Adrenal gland (tissue), 9 donors: ENCODE measurements at regions not wholly inside any gene's neighbourhood (a gene's known extent, or its start where the extent isn't known, plus 50 kb on each side); places are given as distances from the start of the nearest gene placed in this dataset.

ENCODE experiments used
- DNase-seq, 7 donors: peaks; one replicate each; pipeline ENCODE4 v3.0.0-alpha.2; 2019 to 2020
- H3K27ac ChIP-seq, 5 donors: fragments of 200-600 bp; sonication (generic) in 4 of 5; 1 replicate in 3 of 5; 2 replicates in 2 of 5; pipeline versions ENCODE4 v1.5.1 to v1.8.0; 2016 to 2020; ENCODE audit warnings: mild to moderate bottlenecking in 1 of 5
- H3K27me3 ChIP-seq: fragments of 200-600 bp; 2 replicates; pipeline ENCODE4 v1.8.0; 2021
- H3K36me3 ChIP-seq, 2 donors: fragments of 200-600 bp; replicated peaks in 1 of 2; 1 replicate in 1 of 2; 2 replicates in 1 of 2; pipeline versions ENCODE4 v1.5.1 to v1.8.0; 2018 to 2022
- H3K4me1 ChIP-seq, 2 donors: fragments of 200-600 bp; replicated peaks in 1 of 2; 1 replicate in 1 of 2; 2 replicates in 1 of 2; pipeline versions ENCODE4 v1.5.1 to v1.8.0; 2018 to 2021
- H3K4me3 ChIP-seq, 4 donors: fragments of 200-600 bp; sonication (generic) in 3 of 4; one replicate each; pipeline ENCODE4 v1.5.1; 2016 to 2018
- H3K9me3 ChIP-seq, 3 donors: fragments of 200-600 bp; sonication (generic) in 1 of 3; replicated peaks in 1 of 3; 1 replicate in 2 of 3; 2 replicates in 1 of 3; pipeline versions ENCODE4 v1.5.1 to v1.8.0; 2016 to 2021
- CTCF ChIP-seq, 6 experiments: fragments of 450-650 bp in 4 of 6; fragments of 200-600 bp in 2 of 6; sonication (generic) in 1 of 6; IDR thresholded peaks; 1 replicate in 5 of 6; 2 replicates in 1 of 6; pipeline versions ENCODE4 v1.5.1 to v1.8.0; 2016 to 2021; ENCODE audit warnings: antibody characterized with exemption in 6 of 6, mild to moderate bottlenecking in 2 of 6, moderate library complexity in 1 of 6
- POLR2A ChIP-seq, 2 donors: fragments of 450-650 bp; IDR thresholded peaks; one replicate each; pipeline ENCODE4 v1.6.1; 2017; ENCODE audit warnings: antibody characterized with exemption in 2 of 2, mild to moderate bottlenecking in 2 of 2, moderate library complexity in 1 of 2
- WGBS, 4 donors: extraction: QIAGEN DNeasy Blood & Tissue Kit in 2 of 4; methylation state at CpG; one replicate each; pipeline versions ENCODE4 v1.1.5 to v1.1.7; 2013 to 2017; 5-methylcytosine and 5-hydroxymethylcytosine counted together
- intact Hi-C, 2 donors: fragments of 100-400 bp; cut with DNase I; formaldehyde crosslinking; loops; one replicate each; pipeline versions ENCODE4 v1.14.1 to v1.15.0; 2022 to 2023
- donor health status: healthy with polysubstance abuse.
- donor health status: Bipolar disorder and iron deficiency.
- donor health status: DM: yes; HTN: yes; CAD: no.
- donor health status: DM: no; HTN: no; CAD: no.
- donor health status: DM: no; HTN: no; CAD: no.

- Histone ChIP-seq H3K27me3 (no peaks in the 10 kb centered on the region), H3K4me1 (no peaks in the 10 kb centered on the region), H3K36me3 (no peaks in the 10 kb centered on the region), H3K9me3 (no peaks in the 10 kb centered on the region), H3K4me3 (no peak overlapping the region), H3K27ac (no peak overlapping the region)
- no peak for DNase-seq
- intact Hi-C loops = no loop called here
- TF ChIP-seq CTCF (IDR thresholded peaks at IDR 0.05) (no peak), POLR2A (IDR thresholded peaks at IDR 0.05) (no peak)
- WGBS, 4 donors = 43 to 66% (median 45%) methylated on average over 4 of the region's 4 CpGs
These were observed 623.2 kb downstream of the SLITRK5 start for GRCh38 chr13:88294368-88294767.

- Histone ChIP-seq H3K4me1 (no peaks in the 10 kb centered on the region), H3K27me3 (no peaks in the 10 kb centered on the region), H3K36me3 (no peaks in the 10 kb centered on the region), H3K4me3 (no peak overlapping the region), H3K9me3 (no peaks in the 10 kb centered on the region), H3K27ac (no peak overlapping the region)
- TF ChIP-seq CTCF (IDR thresholded peaks at IDR 0.05) (no peak), POLR2A (IDR thresholded peaks at IDR 0.05) (no peak)
- intact Hi-C loops = no loop called here
- WGBS, 4 donors = 54 to 74% (median 61%) methylated on average over 3 of the region's 3 CpGs
- DNase-seq = no peak
These were observed 632.0 kb downstream of the SLITRK5 start for GRCh38 chr13:88303157-88303556.

- Histone ChIP-seq H3K27me3 (no peaks in the 10 kb centered on the region), H3K9me3 (no peaks in the 10 kb centered on the region), H3K36me3 (no peaks in the 10 kb centered on the region), H3K4me1 (no peaks in the 10 kb centered on the region), H3K4me3 (no peak overlapping the region), H3K27ac (no peak overlapping the region)
- intact Hi-C loops = no loop called here
- 47 to 66% (median 63%) methylated on average over 4 of the region's 4 CpGs for WGBS, 4 donors
- TF ChIP-seq POLR2A (IDR thresholded peaks at IDR 0.05) = no peak
- TF ChIP-seq CTCF (IDR thresholded peaks at IDR 0.05) = no peak
- DNase-seq = no peak
These were observed 632.4 kb downstream of the SLITRK5 start for GRCh38 chr13:88303605-88304004.

- no peaks in the 10 kb centered on the region for H3K27me3 ChIP-seq
- intact Hi-C loops = no loop called here
- TF ChIP-seq POLR2A (IDR thresholded peaks at IDR 0.05) (no peak), CTCF (IDR thresholded peaks at IDR 0.05) (no peak)
- DNase-seq = no peak
- no peak overlapping the region for H3K27ac ChIP-seq
- H3K4me1 ChIP-seq = no peaks in the 10 kb centered on the region
- H3K4me3 ChIP-seq = no peak overlapping the region
- WGBS, 4 donors = 55 to 83% (median 66%) methylated on average over 1 of the region's 1 CpG
- no peaks in the 10 kb centered on the region for H3K9me3 ChIP-seq
- H3K36me3 ChIP-seq = no peaks in the 10 kb centered on the region
These were observed 643.3 kb downstream of the SLITRK5 start for GRCh38 chr13:88314496-88314895.
